Ovary (tissue), 3 donors: ENCODE measurements at regions not wholly inside any gene's neighbourhood (a gene's known extent, or its start where the extent isn't known, plus 50 kb on each side); places are given as distances from the start of the nearest gene placed in this dataset.

Experiments used
- EP300 ChIP-seq: sonication (generic); formaldehyde crosslinking; IDR thresholded peaks from one replicate; pipeline ENCODE4 v1.6.1; 2017; ENCODE audit warnings: antibody characterized with exemption
- POLR2A ChIP-seq: fragments of 450-650 bp; IDR thresholded peaks from one replicate; pipeline ENCODE4 v1.6.1; 2017; ENCODE audit warnings: antibody characterized with exemption, mild to moderate bottlenecking, moderate library complexity
- TF ChIP-seq, protein P1 (sequence below), 3 donors: fragments of 450-650 bp in 2 of 3; fragments of 200-600 bp in 1 of 3; IDR thresholded peaks; one replicate each; pipeline versions ENCODE4 v1.5.1 to v1.8.0; 2016 to 2022; ENCODE audit warnings: antibody characterized with exemption in 3 of 3, mild to moderate bottlenecking in 1 of 3
- donor health status: DM: no; HTN: no; CAD: no.

DNA sequence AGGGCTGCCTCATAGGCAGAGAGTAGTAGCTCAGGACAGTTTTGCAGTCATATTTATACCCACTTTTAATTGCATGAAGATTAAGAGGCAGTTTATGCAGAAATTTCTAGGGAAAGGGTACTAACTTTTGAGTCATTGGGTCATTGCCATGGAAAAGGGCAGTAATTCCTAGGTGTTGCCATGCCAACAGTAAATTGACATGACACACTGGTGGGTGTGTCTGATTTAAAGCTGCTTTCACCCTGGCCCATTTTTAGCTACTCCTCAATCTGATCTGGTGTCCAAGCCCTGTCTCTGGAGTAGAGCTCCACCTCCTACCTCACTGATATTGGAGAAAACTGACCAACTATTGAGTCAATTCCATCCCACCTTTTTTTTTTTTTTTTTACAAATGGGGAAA is 161.5 kb upstream of the ZKSCAN2 start:
- TF ChIP-seq, protein P1, sequence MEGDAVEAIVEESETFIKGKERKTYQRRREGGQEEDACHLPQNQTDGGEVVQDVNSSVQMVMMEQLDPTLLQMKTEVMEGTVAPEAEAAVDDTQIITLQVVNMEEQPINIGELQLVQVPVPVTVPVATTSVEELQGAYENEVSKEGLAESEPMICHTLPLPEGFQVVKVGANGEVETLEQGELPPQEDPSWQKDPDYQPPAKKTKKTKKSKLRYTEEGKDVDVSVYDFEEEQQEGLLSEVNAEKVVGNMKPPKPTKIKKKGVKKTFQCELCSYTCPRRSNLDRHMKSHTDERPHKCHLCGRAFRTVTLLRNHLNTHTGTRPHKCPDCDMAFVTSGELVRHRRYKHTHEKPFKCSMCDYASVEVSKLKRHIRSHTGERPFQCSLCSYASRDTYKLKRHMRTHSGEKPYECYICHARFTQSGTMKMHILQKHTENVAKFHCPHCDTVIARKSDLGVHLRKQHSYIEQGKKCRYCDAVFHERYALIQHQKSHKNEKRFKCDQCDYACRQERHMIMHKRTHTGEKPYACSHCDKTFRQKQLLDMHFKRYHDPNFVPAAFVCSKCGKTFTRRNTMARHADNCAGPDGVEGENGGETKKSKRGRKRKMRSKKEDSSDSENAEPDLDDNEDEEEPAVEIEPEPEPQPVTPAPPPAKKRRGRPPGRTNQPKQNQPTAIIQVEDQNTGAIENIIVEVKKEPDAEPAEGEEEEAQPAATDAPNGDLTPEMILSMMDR (IDR thresholded peaks at IDR 0.05): no peak
- TF ChIP-seq POLR2A (no peak), EP300 (no peak)
